ENCODE measurements at regions not wholly inside any gene's neighbourhood (a gene's known extent, or its start where the extent isn't known, plus 50 kb on each side); places are given as distances from the start of the nearest gene placed in this dataset.

- intact Hi-C loops (cut with micrococcal nuclease), result no loop called here
Measured at GRCh38 chr1:81702079-81702715, 98.5 kb upstream of the ADGRL2 start.

DNA sequence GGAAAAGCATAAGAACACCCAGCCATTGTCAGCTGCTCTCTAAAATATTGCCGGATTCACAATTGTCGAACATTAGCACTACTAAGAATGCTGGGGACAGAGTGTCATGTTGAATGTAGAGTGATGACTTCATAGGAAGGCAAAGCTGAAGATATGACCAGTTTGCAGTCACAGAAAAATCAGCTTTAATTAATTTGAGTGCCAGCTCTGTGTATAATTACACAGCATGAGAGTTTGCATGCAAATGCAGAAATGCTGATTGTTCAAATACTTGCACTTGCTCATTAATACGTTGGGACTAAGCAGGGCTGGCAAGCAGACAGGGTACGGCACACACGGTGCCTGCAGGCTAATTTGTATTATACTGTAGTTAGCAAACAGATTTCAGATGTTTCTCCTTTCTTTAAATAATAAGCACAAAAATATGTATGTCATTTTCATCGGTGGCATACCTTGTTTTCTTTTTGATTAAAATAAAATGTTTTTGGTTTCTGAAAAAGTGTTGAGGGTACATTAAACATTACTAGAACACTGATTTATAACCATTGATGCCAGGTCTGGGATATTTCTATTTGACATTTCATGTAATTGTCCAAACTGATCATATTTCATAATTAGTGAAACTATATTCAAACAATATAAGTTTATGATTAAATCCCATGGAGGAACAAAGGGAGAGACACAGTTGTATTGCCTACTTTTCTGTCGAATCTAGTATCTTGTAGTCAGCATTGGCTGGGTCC, 99.8 kb upstream of the ADGRL2 start:
- intact Hi-C loops (cut with micrococcal nuclease), result no loop called here
- ATAC-seq (no peak), DNase-seq (no peak)

More at GRCh38 chr1:81702079-81702715, 98.5 kb upstream of the ADGRL2 start:
- DNase-seq (no peak), ATAC-seq (no peak)

GRCh38 chr1:81699234-81699633, 101.5 kb upstream of the ADGRL2 start:
- intact Hi-C loops (cut with micrococcal nuclease), result no loop called here
- ATAC-seq (no peak), DNase-seq (no peak)

DNA sequence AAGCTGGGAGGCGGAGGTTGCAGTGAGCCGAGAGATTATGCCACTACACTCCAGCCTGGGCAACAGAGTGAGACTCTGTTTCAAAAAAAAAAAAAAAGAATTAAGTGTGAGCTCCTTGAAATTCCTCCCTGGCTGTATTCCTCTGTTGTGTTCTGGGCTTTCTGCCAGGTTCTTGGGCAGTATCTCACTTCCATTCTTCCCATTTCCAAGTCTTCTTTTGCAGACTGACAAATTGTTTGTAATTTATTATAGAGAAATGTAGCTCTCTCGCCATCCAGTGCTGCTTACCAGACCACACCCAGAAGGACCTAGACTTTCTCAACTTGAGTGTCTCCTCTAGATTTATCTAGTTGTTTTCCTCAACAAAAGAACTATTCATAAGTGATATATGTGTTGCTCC, 105.0 kb upstream of the ADGRL2 start:
- intact Hi-C loops (cut with micrococcal nuclease), result no loop called here
- DNase-seq (no peak), ATAC-seq (peak; percentile 57)

GRCh38 chr1:81693316-81693715, 107.4 kb upstream of the ADGRL2 start:
- intact Hi-C loops (cut with micrococcal nuclease), result no loop called here
- DNase-seq, result no peak
- ATAC-seq, result no peak

GRCh38 chr1:81690676-81691453, 109.9 kb upstream of the ADGRL2 start:
- DNase-seq (no peak), ATAC-seq (peak; percentile 37)
- intact Hi-C loops (cut with micrococcal nuclease), result no loop called here

- intact Hi-C loops (cut with micrococcal nuclease), result no loop called here
- ATAC-seq (peak; percentile 96), DNase-seq (no peak)
Measured at GRCh38 chr1:81689531-81689941, 111.2 kb upstream of the ADGRL2 start.

DNA sequence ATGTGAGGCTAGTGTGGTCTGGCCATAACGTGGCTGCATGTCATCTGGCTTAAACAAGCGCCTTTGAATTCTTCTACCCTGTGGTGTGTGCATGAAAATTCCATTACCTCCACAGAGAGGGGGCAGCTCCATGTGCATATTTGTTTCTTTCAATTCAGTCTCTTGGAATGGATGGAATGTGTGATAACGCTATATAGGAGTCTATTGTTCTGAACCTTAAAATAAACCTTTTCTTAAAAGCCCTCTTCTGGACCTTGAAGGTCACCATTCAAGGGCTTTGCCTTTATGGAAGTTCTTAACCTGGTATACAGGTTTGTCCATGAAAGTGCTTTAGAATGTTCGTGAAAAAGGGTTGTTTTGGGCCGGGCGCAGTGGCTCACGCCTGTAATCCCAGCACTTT, 118.2 kb upstream of the ADGRL2 start:
- intact Hi-C loops (cut with micrococcal nuclease), result no loop called here
- ATAC-seq (no peak), DNase-seq (no peak)

- ATAC-seq, result no peak
- intact Hi-C loops (cut with micrococcal nuclease), result no loop called here
- no peak for DNase-seq
Measured at GRCh38 chr1:81681601-81682266, 119.0 kb upstream of the ADGRL2 start.

GRCh38 chr1:81681114-81681513, 119.6 kb upstream of the ADGRL2 start:
- intact Hi-C loops (cut with micrococcal nuclease), result no loop called here
- DNase-seq, result no peak
- ATAC-seq, result peak; percentile 39

GRCh38 chr1:81679942-81680341, 120.8 kb upstream of the ADGRL2 start:
- DNase-seq (peak; percentile 44), ATAC-seq (peak; percentile 97)
- intact Hi-C loops (cut with micrococcal nuclease), result no loop called here

DNA sequence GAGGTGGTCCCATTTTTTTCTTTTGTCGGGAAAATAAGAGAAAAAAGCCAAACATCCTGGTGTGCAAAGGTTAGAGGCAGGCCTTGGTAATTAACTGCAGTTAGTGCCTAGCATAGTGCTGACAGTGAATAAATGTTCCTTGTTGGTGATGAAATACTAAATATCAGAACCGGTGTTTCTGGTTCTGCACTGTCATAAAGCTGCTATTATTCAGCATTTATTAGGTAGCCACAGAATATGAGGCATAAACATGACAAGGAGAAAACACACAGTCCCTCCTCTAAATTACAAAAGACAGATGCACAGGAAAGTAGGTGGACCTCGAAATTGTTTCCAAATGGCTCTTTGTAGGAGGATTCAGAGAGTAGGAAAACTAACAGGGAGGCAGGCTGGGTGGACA, 122.0 kb upstream of the ADGRL2 start:
- DNase-seq (no peak), ATAC-seq (no peak)
- intact Hi-C loops (cut with micrococcal nuclease), result no loop called here

- ATAC-seq, result no peak
- intact Hi-C loops (cut with micrococcal nuclease), result no loop called here
- DNase-seq, result no peak
Measured at GRCh38 chr1:81672766-81673165, 128.0 kb upstream of the ADGRL2 start.

DNA sequence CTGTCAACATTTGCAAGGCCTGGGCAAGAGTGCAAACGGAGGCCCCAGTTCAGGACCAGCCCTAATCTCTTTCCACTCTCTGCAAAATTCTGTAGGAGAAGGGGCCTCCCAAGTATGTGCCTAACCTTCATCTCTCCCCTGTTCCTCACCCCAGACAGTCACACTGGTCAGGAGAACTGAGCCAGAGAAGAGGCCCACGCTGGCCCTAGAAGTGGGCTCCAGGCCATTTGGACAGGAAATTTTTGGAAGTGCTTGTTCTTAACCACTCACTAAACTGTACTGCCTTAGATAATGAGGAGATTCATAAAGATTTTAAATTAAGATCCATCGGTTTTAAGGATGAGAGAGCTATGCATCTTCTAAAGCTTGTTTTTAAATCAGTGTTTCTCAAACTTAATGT, 129.7 kb upstream of the ADGRL2 start:
- ATAC-seq (peak; percentile 67), DNase-seq (no peak)
- intact Hi-C loops (cut with micrococcal nuclease), result no loop called here

GRCh38 chr1:81670286-81670685, 130.4 kb upstream of the ADGRL2 start:
- ATAC-seq (peak; percentile 99), DNase-seq (peak; percentile 65)
- intact Hi-C loops (cut with micrococcal nuclease), result no loop called here

- ATAC-seq (no peak), DNase-seq (no peak)
- intact Hi-C loops (cut with micrococcal nuclease), result no loop called here
Measured at GRCh38 chr1:81666586-81666985, 134.1 kb upstream of the ADGRL2 start.

- ATAC-seq (no peak), DNase-seq (no peak)
- intact Hi-C loops (cut with micrococcal nuclease), result no loop called here
Measured at GRCh38 chr1:81664341-81664740, 136.4 kb upstream of the ADGRL2 start.

GRCh38 chr1:81662913-81663526, 137.7 kb upstream of the ADGRL2 start:
- DNase-seq (no peak), ATAC-seq (no peak)
- intact Hi-C loops (cut with micrococcal nuclease), result no loop called here

GRCh38 chr1:81660286-81660685, 140.4 kb upstream of the ADGRL2 start:
- DNase-seq, result no peak
- ATAC-seq, result no peak
- intact Hi-C loops (cut with micrococcal nuclease), result no loop called here

Data from left ventricle myocardium superior (tissue), 1 donor.